G401.6 (cell line): ENCODE measurements at regions not wholly inside any gene's neighbourhood (a gene's known extent, or its start where the extent isn't known, plus 50 kb on each side); places are given as distances from the start of the nearest gene placed in this dataset.
"Not testable (repeated sequence)": the region's sequence is repeated elsewhere in the genome, so short reads cannot be mapped to it uniquely, and the experiment has no call there.

ENCODE experiments used
- FAIRE-seq: peaks from 2 replicates; lab custom pipeline; 2012; peaks lifted over from hg19 to GRCh38; lab: Jason Lieb, UNC

GRCh38 chr6:27669624-27670301, 196.9 kb upstream of the ZNF184 start:
- FAIRE-seq = no peak

- FAIRE-seq = no peak
Measured at GRCh38 chr6:27669295-27669623, 196.4 kb upstream of the ZNF184 start.

GRCh38 chr6:27668442-27669294, 195.8 kb upstream of the ZNF184 start:
- FAIRE-seq = peak; percentile 94

GRCh38 chr6:27667657-27668441, 194.9 kb upstream of the ZNF184 start:
- peak; percentile 55 for FAIRE-seq

GRCh38 chr6:27667016-27667656, 194.2 kb upstream of the ZNF184 start:
- FAIRE-seq = no peak

- FAIRE-seq = no peak
Measured at GRCh38 chr6:27662769-27663168, 189.9 kb upstream of the ZNF184 start.

GRCh38 chr6:27662212-27662611, 189.3 kb upstream of the ZNF184 start:
- not testable (repeated sequence) for FAIRE-seq

- not testable (repeated sequence) for FAIRE-seq
Measured at GRCh38 chr6:27653143-27653825, 180.4 kb upstream of the ZNF184 start.

GRCh38 chr6:27651371-27651732, 178.4 kb upstream of the ZNF184 start:
- no peak for FAIRE-seq

GRCh38 chr6:27650620-27651370, 177.9 kb upstream of the ZNF184 start:
- peak; percentile 13 for FAIRE-seq

- FAIRE-seq = no peak
Measured at GRCh38 chr6:27644528-27644927, 171.6 kb upstream of the ZNF184 start.

- FAIRE-seq = no peak
Measured at GRCh38 chr6:27642744-27643456, 170.0 kb upstream of the ZNF184 start.

GRCh38 chr6:27635886-27636285, 163.0 kb upstream of the ZNF184 start:
- not testable (repeated sequence) for FAIRE-seq

- FAIRE-seq = not testable (repeated sequence)
Measured at GRCh38 chr6:27633221-27633688, 160.3 kb upstream of the ZNF184 start.

GRCh38 chr6:27631609-27631916, 158.7 kb upstream of the ZNF184 start:
- peak; percentile 94 for FAIRE-seq

- FAIRE-seq = peak; percentile 28
Measured at GRCh38 chr6:27630727-27631608, 158.1 kb upstream of the ZNF184 start.

GRCh38 chr6:27624694-27625262, 151.9 kb upstream of the ZNF184 start:
- no peak for FAIRE-seq

GRCh38 chr6:27623103-27623502, 150.2 kb upstream of the ZNF184 start:
- FAIRE-seq = no peak

- FAIRE-seq = no peak
Measured at GRCh38 chr6:27619436-27619835, 146.5 kb upstream of the ZNF184 start.
